Esophagus squamous epithelium (tissue), 4 donors: ENCODE measurements at regions not wholly inside any gene's neighbourhood (a gene's known extent, or its start where the extent isn't known, plus 50 kb on each side); places are given as distances from the start of the nearest gene placed in this dataset.

Experiments
- POLR2A ChIP-seq, 4 donors: fragments of 450-650 bp; IDR thresholded peaks; one replicate each; pipeline ENCODE4 v1.6.1; 2017; ENCODE audit warnings: antibody characterized with exemption in 4 of 4, mild to moderate bottlenecking in 4 of 4, moderate library complexity in 3 of 4
- TF ChIP-seq, protein P1 (sequence below), 6 experiments: fragments of 450-650 bp in 4 of 6; fragments of 200-600 bp in 2 of 6; sonication (generic) in 2 of 6; IDR thresholded peaks; one replicate each; pipeline ENCODE4 v1.5.1; 2016 to 2019; ENCODE audit warnings: antibody characterized with exemption in 6 of 6, mild to moderate bottlenecking in 4 of 6, moderate library complexity in 4 of 6

DNA sequence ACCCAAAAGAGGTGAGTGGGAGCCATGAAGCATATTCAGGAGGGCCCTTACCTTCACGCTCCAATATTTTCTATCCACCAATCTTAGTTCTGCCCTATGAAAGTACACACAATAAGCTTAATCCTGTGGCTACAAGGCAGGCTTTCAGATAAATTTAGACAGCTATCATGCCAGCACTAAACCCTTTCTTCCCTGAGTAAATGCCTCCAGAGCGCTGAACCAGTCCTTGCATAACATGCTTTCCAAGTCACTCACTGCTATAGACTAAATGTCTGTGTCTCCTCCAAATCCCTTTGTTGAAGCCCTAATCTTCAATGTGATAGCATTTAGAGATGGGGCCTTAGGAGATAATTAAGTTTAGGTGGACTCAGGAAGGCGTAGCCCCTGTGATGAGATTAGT, 50.3 kb upstream of the FIBIN start:
- no peak for TF ChIP-seq POLR2A (IDR thresholded peaks at IDR 0.05)
- TF ChIP-seq, protein P1, sequence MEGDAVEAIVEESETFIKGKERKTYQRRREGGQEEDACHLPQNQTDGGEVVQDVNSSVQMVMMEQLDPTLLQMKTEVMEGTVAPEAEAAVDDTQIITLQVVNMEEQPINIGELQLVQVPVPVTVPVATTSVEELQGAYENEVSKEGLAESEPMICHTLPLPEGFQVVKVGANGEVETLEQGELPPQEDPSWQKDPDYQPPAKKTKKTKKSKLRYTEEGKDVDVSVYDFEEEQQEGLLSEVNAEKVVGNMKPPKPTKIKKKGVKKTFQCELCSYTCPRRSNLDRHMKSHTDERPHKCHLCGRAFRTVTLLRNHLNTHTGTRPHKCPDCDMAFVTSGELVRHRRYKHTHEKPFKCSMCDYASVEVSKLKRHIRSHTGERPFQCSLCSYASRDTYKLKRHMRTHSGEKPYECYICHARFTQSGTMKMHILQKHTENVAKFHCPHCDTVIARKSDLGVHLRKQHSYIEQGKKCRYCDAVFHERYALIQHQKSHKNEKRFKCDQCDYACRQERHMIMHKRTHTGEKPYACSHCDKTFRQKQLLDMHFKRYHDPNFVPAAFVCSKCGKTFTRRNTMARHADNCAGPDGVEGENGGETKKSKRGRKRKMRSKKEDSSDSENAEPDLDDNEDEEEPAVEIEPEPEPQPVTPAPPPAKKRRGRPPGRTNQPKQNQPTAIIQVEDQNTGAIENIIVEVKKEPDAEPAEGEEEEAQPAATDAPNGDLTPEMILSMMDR (IDR thresholded peaks at IDR 0.05): no peak
